ENCODE measurements at regions not wholly inside any gene's neighbourhood (a gene's known extent, or its start where the extent isn't known, plus 50 kb on each side); places are given as distances from the start of the nearest gene placed in this dataset.
"Not testable (repeated sequence)": the region's sequence is repeated elsewhere in the genome, so short reads cannot be mapped to it uniquely, and the experiment has no call there.

DNA sequence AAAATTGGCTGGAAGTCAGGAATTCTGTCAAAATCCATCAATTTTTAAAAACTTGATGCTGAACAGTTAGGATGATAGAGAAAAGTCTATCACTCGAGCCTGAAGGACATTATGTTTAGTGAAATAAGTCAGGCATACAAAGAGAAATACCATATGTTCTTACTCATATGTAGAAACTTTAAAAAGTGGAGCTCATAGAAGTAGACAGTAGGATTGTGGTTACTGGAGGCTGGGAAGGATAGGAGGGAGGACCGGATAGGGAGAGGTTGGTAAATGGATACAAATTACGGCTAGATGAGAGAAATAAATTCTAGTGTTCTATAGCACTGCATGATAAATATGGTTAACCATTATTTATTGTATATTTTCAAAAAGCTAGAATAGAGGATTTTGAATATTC is 389.5 kb upstream of the RASGRP1 start:
- ATAC-seq (replicated peaks) (no peak), DNase-seq (no peak)
- Mint-ChIP-seq H3K27ac (no peak overlapping the region), H3K36me3 (no peaks in the 10 kb centered on the region), H3K27me3 (no peaks in the 10 kb centered on the region), H3K4me1 (no peaks in the 10 kb centered on the region), H3K4me3 (no peak overlapping the region), H3K9me3 (no peaks in the 10 kb centered on the region)

DNA sequence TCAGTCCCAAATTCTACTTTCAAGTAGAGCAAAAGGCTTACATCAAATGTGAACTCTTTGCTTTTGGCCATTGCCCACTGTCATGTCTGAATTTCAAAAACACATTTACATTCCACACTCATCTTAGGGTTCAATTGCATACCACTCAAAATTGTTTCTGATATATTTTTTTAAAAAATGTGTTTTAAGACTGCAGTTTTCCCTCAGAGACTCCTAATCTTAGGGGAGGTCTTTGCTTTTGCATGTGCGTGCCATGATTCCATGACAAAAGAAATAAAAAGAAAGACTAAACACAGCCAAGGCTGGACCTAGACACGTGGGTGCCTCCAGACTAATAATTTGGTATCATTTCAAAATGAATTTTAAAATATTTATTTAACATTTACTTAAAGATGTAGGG is 396.8 kb upstream of the RASGRP1 start:
- no peaks in the 10 kb centered on the region for H3K4me1 Mint-ChIP-seq
- ATAC-seq (replicated peaks) (no peak), DNase-seq (no peak)
- H3K4me3 Mint-ChIP-seq, result no peak overlapping the region
- no peaks in the 10 kb centered on the region for H3K36me3 Mint-ChIP-seq
- H3K27ac Mint-ChIP-seq, result no peak overlapping the region
- H3K27me3 Mint-ChIP-seq, result no peaks in the 10 kb centered on the region
- no peaks in the 10 kb centered on the region for H3K9me3 Mint-ChIP-seq

DNA sequence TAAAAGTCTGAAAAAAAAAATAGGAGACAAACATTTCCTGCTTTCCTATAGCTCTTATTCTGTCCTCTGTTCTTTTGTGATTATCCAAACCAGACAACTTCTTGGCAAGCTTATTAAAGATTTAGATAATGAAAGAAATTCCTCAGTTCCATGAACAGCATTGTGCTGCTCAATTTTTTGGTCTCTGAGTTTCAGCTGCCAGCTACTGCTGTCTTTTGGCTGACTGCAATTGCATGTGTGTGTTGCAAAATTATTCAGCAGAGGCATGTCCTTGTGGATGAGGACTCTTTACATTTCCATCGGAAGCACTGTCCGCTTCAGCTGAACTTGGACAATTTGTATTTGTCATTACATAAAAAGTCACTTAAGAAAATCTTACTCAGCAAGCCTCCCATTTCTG is 397.3 kb upstream of the RASGRP1 start:
- Mint-ChIP-seq H3K9me3 (peaks cover 0 to 3% of the 10 kb centered on the region in 2 donors), H3K27ac (no peak overlapping the region), H3K4me3 (no peak overlapping the region), H3K4me1 (no peaks in the 10 kb centered on the region), H3K36me3 (no peaks in the 10 kb centered on the region), H3K27me3 (peaks cover 0 to 3% of the 10 kb centered on the region in 2 donors)
- no peak for ATAC-seq (replicated peaks)
- DNase-seq, result no peak

DNA sequence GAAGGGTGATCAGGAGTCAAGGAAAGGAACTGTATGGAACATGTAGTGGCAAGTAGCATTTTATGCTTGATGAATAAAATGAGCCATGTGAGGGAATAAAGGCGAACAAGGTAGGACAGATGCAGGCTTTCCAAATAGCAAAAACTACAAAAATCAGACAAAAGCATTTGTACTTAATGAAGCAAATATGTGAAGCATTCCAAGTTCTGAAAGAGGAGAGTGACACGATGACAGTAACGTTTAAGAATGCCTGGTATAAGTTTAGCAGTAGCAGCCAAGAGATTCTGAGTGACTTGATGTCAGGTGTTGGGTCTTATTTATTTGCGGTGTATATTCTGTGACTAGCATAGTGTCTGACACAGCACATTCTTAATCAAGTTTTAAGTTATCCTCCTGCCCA is 408.2 kb upstream of the RASGRP1 start:
- DNase-seq (no peak), ATAC-seq (replicated peaks) (no peak)
- no peak overlapping the region for H3K27ac Mint-ChIP-seq
- no peak overlapping the region for H3K4me3 Mint-ChIP-seq
- peaks cover 10 to 11% of the 10 kb centered on the region in 2 donors for H3K9me3 Mint-ChIP-seq
- H3K27me3 Mint-ChIP-seq, result no peaks in the 10 kb centered on the region
- H3K4me1 Mint-ChIP-seq, result no peaks in the 10 kb centered on the region
- H3K36me3 Mint-ChIP-seq, result no peaks in the 10 kb centered on the region

DNA sequence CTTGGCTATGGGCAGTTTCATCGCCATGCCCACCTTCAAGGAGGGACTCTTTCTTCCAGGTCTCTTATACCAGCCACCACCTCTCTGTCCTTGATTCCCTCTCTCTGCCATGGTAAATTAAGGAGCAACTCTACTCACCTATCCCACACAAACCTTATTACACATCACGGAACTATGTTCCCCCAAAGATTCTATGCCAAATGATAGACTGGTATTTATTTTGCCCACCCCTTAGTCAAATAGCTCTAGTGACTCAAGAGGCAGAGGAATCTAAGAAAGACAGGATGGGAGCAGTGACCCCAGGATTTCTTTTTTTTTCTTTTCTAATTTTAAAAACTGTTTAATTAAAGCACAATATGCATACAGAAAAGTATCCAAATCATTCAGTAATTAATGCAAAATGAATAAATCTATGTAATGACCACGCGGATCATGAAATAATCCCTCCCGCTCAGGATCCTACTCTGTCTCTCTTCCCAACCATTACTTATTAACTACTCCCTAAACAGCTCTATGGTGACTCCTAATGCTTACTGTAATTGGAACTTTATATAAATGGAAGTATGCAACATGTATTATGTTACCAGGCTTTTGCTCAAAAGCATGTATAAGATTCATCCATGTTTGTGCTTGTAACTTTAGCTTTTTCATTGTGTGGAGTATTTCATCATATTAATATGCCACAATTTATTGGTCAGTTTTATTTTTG is 410.8 kb upstream of the RASGRP1 start:
- H3K9me3 Mint-ChIP-seq, result peaks cover 12 to 13% of the 10 kb centered on the region in 2 donors
- H3K4me3 Mint-ChIP-seq, result no peak overlapping the region
- H3K27ac Mint-ChIP-seq, result no peak overlapping the region
- no peak for DNase-seq
- no peaks in the 10 kb centered on the region for H3K27me3 Mint-ChIP-seq
- ATAC-seq (replicated peaks), result no peak
- H3K4me1 Mint-ChIP-seq, result no peaks in the 10 kb centered on the region
- H3K36me3 Mint-ChIP-seq, result no peaks in the 10 kb centered on the region

DNA sequence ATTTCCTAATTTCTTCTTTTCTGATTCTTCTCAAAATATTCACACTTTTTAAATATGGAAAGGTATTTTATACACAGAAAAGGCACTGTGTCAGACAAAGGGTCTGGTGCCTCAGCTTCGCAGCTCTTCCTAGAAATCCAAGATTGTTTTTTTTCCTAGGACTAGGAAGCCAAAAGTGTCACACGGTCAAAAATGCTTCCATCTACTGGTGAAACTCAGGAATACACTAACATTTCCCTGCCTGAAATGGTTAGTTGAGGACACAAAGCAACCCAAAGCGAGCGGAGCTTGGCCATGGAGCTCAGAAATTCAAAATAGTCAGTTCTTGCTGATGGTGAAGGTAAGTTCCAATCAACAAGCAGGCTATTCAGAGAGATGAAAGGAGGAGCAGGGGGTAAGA is 426.5 kb upstream of the RASGRP1 start:
- Mint-ChIP-seq H3K27me3 (peaks cover 0 to 4% of the 10 kb centered on the region in 2 donors), H3K9me3 (no peaks in the 10 kb centered on the region), H3K27ac (no peak overlapping the region), H3K4me1 (no peaks in the 10 kb centered on the region), H3K36me3 (no peaks in the 10 kb centered on the region), H3K4me3 (no peak overlapping the region)
- DNase-seq, result no peak
- ATAC-seq (replicated peaks), result no peak

DNA sequence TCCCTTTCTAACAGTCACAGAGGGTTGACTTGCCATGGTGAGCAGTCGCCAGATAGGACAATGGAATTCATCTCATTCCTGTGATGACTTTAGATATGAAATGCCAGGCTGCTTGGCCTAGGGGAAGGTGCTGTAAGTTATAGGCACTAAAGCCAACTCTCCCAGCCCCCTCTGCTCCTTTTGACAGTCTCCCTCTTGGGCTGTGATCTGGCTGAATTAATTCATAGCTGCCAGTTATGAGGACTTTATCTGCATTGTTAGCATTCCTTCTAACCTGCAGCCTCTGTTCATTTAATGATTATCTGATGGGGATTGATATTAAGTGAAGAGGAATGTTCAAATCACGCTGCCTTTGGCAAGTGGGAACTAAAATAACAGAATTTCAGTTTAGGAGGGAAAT is 427.1 kb upstream of the RASGRP1 start:
- ATAC-seq (replicated peaks) (no peak), DNase-seq (no peak)
- Mint-ChIP-seq H3K36me3 (no peaks in the 10 kb centered on the region), H3K9me3 (no peaks in the 10 kb centered on the region), H3K4me1 (no peaks in the 10 kb centered on the region), H3K4me3 (no peak overlapping the region), H3K27me3 (peaks cover 0 to 4% of the 10 kb centered on the region in 2 donors), H3K27ac (no peak overlapping the region)

DNA sequence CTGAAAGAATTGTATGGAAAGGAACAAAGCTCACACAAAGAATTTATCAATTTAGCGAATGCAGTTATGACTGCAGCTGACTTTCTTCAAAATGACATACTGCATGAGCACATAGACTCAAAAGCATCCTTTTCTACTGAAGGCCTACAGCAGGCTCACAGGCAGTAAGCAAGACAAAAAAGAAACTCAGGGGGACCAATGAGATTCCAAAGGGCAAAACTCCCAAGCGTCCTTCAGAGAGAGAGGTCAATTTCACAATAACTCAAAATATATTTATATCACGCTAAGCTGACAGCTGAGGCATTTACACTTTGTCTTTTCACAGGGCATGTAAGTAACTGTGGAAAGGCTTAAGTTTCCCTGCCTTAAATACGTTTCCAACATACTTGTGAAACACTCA is 427.9 kb upstream of the RASGRP1 start:
- no peak for ATAC-seq (replicated peaks)

DNA sequence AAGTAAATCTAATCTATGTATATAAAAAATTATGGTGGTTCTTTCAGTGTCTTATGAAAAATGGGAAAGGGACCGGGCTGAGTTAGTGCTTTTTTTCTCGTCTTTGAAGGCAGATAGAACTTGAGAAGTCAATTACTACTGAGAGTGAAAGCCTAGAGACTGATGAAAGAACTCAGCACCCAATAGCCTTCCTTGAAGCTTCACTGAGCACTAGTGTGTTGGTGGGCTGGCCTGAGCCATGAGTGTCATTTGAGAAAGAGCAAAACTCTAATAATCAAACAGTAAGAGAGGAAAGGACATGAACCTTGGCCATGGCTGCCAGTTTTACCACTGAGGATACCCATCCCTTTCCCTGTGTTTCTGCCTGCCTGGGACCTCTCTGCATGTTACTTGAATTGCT is 428.3 kb upstream of the RASGRP1 start:
- Mint-ChIP-seq H3K4me3 (no peak overlapping the region), H3K27me3 (peaks cover 0 to 4% of the 10 kb centered on the region in 2 donors), H3K27ac (no peak overlapping the region), H3K9me3 (no peaks in the 10 kb centered on the region), H3K4me1 (no peaks in the 10 kb centered on the region), H3K36me3 (no peaks in the 10 kb centered on the region)
- DNase-seq (no peak), ATAC-seq (replicated peaks) (no peak)

More for the DNA sequence above, 427.9 kb upstream of the RASGRP1 start:
- H3K27me3 Mint-ChIP-seq, result peaks cover 0 to 4% of the 10 kb centered on the region in 2 donors
- H3K36me3 Mint-ChIP-seq, result no peaks in the 10 kb centered on the region
- no peaks in the 10 kb centered on the region for H3K9me3 Mint-ChIP-seq
- H3K4me1 Mint-ChIP-seq, result no peaks in the 10 kb centered on the region
- no peak for DNase-seq
- H3K27ac Mint-ChIP-seq, result no peak overlapping the region
- H3K4me3 Mint-ChIP-seq, result no peak overlapping the region

DNA sequence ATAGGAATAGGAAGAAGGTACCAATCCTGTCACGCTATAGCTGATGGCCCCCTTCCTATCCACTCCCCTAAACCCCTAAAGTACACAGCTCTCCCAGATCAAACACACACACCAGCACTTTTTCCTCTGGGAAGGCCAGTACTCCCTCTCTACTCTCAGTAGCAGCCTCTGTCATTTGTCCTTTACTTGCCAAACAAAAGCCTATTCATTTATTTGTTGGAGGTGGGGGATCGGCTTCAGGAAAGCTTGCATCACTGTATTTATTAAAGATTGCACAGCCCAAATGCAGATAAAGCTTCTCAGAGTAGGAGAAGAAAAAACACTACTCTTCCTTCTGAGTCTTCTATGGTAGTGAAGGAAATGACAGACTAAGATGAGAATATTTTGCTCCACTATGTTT is 429.7 kb upstream of the RASGRP1 start:
- H3K4me1 Mint-ChIP-seq, result no peaks in the 10 kb centered on the region
- ATAC-seq (replicated peaks) (no peak), DNase-seq (no peak)

DNA sequence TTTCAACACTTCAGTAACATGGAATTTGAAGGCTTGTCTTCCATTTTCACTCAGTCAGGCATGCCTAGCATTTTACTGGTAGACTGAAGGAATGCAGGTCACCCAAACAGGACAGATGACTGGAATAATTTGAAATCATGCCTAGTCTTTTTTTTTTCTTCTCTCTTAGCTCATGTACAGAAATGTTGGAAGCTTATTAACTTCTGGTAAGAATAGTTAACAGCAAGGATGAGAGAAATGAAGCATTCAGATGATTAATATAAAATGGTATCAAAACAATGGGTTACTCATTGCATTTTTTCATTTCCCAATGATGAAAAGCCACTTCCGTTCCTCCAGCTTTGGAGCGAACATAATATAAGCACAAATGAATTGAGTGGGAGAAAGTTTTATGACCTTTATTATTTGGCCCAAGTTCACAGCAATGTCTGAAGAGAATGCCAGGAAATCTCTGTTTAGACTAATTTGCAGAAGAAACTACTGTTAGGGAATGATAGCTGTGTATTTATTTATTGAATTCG is 431.6 kb upstream of the RASGRP1 start:
- no peak for DNase-seq
- H3K36me3 Mint-ChIP-seq, result no peaks in the 10 kb centered on the region
- peaks cover 10% of the 10 kb centered on the region in 2 donors for H3K27me3 Mint-ChIP-seq
- H3K9me3 Mint-ChIP-seq, result peaks cover 0 to 2% of the 10 kb centered on the region in 2 donors
- H3K27ac Mint-ChIP-seq, result no peak overlapping the region
- no peak for ATAC-seq (replicated peaks)
- no peaks in the 10 kb centered on the region for H3K4me1 Mint-ChIP-seq
- H3K4me3 Mint-ChIP-seq, result no peak overlapping the region

More for the DNA sequence above, 429.7 kb upstream of the RASGRP1 start:
- peaks cover 0 to 4% of the 10 kb centered on the region in 2 donors for H3K27me3 Mint-ChIP-seq
- H3K9me3 Mint-ChIP-seq, result no peaks in the 10 kb centered on the region
- H3K27ac Mint-ChIP-seq, result no peak overlapping the region
- H3K4me3 Mint-ChIP-seq, result no peak overlapping the region
- no peaks in the 10 kb centered on the region for H3K36me3 Mint-ChIP-seq

DNA sequence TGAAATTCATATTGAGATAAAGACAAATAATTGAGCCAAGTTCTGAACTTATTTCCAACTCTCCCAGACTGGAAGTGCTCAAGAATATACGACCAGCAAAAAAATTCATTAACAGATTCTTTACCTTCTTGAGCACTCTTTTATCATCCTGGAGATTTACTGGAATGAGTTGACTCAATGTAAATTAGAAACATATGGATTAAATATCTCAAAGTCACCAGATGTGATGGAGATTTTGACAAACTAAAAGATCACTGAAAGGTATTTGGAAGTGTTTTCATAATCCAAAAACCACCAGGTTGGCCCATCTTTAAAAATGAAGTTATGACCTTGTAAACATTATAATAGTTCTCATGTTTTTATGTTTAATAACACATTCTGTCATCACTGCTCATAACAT is 433.2 kb upstream of the RASGRP1 start:
- ATAC-seq (replicated peaks) (no peak), DNase-seq (no peak)
- Mint-ChIP-seq H3K36me3 (no peaks in the 10 kb centered on the region), H3K4me1 (no peaks in the 10 kb centered on the region), H3K9me3 (peaks cover 0 to 4% of the 10 kb centered on the region in 2 donors), H3K4me3 (no peak overlapping the region), H3K27ac (no peak overlapping the region), H3K27me3 (peaks cover 10 to 11% of the 10 kb centered on the region in 2 donors)

DNA sequence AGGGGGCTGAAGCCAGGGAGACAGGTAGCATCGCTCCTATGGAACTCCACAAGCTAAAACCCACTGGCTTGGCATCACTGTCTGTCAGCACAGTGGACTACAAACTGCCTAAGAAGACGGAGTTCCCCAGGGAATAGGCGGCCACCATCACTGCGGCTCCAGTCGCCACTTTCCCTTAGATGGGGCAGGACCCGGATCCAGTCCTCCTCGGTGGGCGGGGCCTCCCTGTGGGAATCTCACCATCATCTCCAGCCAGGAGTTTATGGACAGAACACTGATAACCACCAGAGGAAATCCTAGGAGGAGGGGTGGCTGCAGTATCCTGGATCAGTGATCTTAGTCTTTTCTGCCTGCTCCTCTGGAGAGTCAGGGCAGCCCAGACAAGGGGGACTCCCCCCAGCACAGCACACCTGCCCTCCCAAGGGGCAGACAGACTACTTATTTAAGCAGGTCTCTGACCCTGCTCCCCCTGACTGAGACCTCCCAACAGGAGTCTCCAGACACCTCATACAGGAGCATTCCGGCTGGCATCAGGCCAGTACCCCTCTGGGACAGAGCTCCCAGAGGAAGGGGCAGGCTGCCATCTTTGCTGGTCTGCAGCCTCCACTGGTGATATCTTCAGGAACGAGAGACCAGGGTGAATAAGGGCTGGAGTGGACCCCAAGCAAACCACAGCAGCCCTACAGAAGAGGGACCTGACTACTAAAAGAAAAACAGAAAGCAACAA is 435.6 kb upstream of the RASGRP1 start:
- no peak overlapping the region for H3K4me3 Mint-ChIP-seq
- peaks cover 5 to 11% of the 10 kb centered on the region in 2 donors for H3K27me3 Mint-ChIP-seq
- DNase-seq (no peak), ATAC-seq (replicated peaks) (no peak)
- no peaks in the 10 kb centered on the region for H3K36me3 Mint-ChIP-seq
- H3K4me1 Mint-ChIP-seq, result no peaks in the 10 kb centered on the region
- peaks cover 0 to 6% of the 10 kb centered on the region in 2 donors for H3K9me3 Mint-ChIP-seq
- no peak overlapping the region for H3K27ac Mint-ChIP-seq

DNA sequence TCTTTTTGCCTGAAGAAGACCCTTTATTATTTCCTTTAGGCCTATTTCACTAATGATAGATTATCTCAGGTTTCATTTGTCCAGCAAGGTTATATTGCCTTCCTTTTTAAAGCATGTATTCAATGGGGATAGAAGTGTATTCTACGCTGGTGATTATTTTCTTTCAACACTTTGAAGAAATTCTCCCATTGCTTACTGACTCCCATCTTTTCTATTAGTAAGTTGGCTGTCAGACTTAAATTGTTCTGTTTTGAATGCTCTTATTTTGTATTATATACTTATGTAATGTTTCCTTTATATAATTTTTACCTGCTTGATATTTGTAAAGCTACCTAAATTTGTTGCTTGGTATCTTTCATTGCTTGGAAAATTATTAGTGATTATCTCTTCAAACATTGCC is 445.1 kb upstream of the RASGRP1 start:
- H3K4me3 Mint-ChIP-seq, result no peak overlapping the region

DNA sequence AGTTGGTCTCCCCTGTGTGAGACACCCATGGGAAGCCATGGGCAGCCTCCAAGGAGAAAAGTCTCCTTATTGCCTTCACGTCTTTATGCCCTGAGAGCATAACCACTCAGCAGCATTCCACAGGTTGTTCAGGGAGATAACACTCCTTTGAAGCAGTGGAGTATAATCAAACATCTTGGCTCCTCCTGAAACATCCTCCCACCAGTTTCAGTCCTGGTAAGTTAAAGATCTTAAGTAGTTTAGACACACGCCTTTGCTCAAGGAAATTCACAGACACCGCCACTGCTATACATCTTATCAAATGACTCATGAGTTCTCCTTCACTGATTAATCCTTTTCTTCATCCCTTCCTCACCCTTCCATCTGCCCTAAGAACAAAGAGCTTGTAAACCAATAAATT is 446.5 kb upstream of the RASGRP1 start:
- not testable (repeated sequence) for H3K27ac Mint-ChIP-seq; ATAC-seq (replicated peaks); H3K36me3 Mint-ChIP-seq; DNase-seq; H3K27me3 Mint-ChIP-seq; H3K4me3 Mint-ChIP-seq; H3K4me1 Mint-ChIP-seq
- H3K9me3 Mint-ChIP-seq, result peaks cover 19 to 23% of the 10 kb centered on the region in 2 donors

More for the DNA sequence above, 445.1 kb upstream of the RASGRP1 start:
- no peaks in the 10 kb centered on the region for H3K27me3 Mint-ChIP-seq
- no peak for ATAC-seq (replicated peaks)
- no peak for DNase-seq
- H3K9me3 Mint-ChIP-seq, result peaks cover 16 to 21% of the 10 kb centered on the region in 2 donors
- H3K4me1 Mint-ChIP-seq, result no peaks in the 10 kb centered on the region
- no peaks in the 10 kb centered on the region for H3K36me3 Mint-ChIP-seq
- H3K27ac Mint-ChIP-seq, result no peak overlapping the region

Data from stimulated activated naive B cell treated with anti-CD40 and anti-IgM and Interleukin-4, amounts not matched to agents 10 μg/mL and 1 μg/mL and 100 μg/mL, for 72 hours (primary cell).